ENCODE measurements at regions not wholly inside any gene's neighbourhood (a gene's known extent, or its start where the extent isn't known, plus 50 kb on each side); places are given as distances from the start of the nearest gene placed in this dataset.

DNA sequence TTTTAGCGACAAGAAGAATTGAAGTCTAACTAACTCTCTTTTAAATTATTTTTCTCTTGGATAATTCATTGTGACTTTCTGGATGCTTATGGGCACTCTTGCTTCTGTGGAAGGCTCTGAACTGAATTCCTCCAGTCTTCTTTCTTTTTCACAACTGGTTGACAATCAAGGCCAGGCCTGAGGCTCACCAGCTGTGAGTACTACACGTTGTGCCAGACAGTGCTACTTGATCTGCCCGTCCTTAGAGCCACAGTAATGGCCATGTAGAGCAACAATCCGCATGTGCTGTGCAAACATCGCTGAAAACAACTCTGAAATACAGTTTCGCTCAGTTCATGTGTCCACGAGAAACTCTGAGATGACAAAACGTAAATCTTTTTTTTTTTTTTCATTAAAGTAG is 1336.3 kb upstream of the AGA start:
- DNase-seq (ENCODE audit: low read depth), result no peak

DNA sequence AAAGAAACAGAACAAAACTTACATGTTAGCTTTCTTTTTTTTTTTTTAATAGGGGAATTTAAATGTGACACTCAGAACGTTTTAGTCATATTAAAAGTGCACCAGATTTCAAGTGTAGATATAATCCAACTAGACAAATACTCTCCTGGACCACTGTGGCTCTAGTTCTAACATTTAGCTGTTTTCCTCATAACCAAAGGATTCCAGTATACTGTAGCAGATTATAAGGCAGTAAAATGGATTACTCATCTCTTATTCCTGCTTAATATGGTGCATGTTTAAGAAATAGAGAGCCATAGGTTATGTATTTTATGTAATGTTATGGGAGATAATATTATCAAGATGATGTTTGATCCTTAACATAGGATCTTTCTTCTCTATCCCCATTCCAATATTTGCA is 1339.5 kb upstream of the AGA start:
- H3K4me3 ChIP-seq (ENCODE audit: low read depth, low read length), result no peak overlapping the region
- TF ChIP-seq, protein P1, sequence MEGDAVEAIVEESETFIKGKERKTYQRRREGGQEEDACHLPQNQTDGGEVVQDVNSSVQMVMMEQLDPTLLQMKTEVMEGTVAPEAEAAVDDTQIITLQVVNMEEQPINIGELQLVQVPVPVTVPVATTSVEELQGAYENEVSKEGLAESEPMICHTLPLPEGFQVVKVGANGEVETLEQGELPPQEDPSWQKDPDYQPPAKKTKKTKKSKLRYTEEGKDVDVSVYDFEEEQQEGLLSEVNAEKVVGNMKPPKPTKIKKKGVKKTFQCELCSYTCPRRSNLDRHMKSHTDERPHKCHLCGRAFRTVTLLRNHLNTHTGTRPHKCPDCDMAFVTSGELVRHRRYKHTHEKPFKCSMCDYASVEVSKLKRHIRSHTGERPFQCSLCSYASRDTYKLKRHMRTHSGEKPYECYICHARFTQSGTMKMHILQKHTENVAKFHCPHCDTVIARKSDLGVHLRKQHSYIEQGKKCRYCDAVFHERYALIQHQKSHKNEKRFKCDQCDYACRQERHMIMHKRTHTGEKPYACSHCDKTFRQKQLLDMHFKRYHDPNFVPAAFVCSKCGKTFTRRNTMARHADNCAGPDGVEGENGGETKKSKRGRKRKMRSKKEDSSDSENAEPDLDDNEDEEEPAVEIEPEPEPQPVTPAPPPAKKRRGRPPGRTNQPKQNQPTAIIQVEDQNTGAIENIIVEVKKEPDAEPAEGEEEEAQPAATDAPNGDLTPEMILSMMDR (IDR thresholded peaks at IDR 0.05; ENCODE audit: insufficient read depth, low read depth, low read length), result no peak
- no peak for DNase-seq (ENCODE audit: low read depth)

More for the DNA sequence above, 1336.3 kb upstream of the AGA start:
- H3K4me3 ChIP-seq (ENCODE audit: low read depth, low read length), result no peak overlapping the region
- TF ChIP-seq, protein P1 (IDR thresholded peaks at IDR 0.05; ENCODE audit: insufficient read depth, low read depth, low read length), result no peak

DNA sequence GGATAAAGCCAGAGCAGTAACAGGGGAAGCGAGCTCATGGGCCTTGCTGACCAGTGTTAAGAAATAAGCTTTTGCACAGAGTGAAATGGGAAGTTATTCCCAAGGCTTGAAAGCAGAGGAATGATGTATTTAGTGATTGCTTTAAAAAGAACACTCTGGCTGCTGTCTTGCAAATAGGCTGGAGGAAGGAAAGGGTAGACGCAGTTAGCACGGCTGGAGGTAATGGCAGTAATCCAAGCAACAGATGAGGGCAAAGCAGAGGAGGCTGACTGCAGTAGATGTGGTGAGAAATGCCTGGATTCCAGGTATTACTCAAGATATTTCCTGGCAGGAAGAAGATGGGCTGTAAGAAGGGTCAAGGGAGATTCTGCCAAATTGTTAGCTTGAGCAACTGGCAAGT is 1342.3 kb upstream of the AGA start:
- no peak overlapping the region for H3K4me3 ChIP-seq (ENCODE audit: low read depth, low read length)
- no peak for DNase-seq (ENCODE audit: low read depth)
- TF ChIP-seq, protein P1 (IDR thresholded peaks at IDR 0.05; ENCODE audit: insufficient read depth, low read depth, low read length), result no peak

DNA sequence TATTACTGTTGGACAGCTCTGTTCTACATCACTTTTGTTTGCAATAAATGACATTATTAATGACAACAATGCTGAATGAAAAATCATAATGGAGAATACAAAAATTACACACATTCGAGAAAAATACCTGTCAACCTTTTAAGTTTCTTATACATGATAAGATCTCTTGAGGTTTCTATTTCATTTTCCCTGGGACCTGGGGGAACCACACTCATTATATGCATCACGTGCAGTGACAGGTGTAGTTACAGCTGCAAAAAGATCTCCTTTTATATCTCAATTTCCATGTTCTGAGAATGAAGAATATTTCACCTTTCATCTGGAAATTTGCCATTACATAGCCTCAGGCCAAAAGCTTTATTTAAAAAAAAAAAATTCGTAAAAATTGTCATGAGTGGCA is 1347.0 kb upstream of the AGA start:
- DNase-seq (ENCODE audit: low read depth), result no peak
- H3K4me3 ChIP-seq (ENCODE audit: low read depth, low read length), result no peak overlapping the region
- TF ChIP-seq, protein P1 (IDR thresholded peaks at IDR 0.05; ENCODE audit: insufficient read depth, low read depth, low read length), result no peak

DNA sequence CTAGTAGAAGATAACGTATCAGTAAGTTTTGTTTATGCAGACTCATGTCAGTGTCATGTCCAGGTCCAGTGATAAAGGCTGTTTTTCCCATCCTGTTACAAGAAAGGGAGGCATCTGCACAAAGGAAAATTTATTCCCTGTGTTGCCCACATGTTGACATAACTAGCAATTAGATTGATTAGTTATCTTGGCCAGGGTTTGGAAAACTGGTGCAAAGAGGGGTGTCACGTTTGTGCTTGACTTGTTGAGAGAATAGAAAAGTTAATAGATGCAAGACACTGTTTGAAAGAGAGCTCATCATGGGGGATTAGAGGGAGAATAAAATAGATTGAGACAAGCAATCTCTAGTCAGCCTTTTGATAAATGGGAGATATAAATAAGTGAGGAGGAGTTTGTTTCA is 1357.0 kb upstream of the AGA start:
- DNase-seq (ENCODE audit: low read depth), result no peak
- no peak overlapping the region for H3K4me3 ChIP-seq (ENCODE audit: low read depth, low read length)
- TF ChIP-seq, protein P1 (IDR thresholded peaks at IDR 0.05; ENCODE audit: insufficient read depth, low read depth, low read length), result no peak

DNA sequence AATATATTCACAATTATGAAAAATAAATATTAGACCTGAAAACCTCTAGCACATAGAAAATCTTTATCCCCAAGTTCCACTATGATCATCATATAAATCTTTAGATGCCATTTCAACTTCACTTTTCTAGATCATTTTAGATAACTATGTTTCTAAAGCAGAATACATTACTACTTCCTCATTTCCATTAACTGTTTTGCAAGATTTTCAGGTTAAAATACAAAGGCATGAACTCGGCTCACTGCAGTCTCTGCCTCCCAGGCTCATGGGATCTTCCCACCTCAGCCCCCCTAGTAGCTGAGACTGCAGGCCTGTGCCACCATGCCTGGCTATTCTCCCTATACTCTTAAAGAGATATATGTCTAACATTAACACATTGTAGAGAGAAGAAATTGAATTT is 1365.9 kb upstream of the AGA start:
- H3K4me3 ChIP-seq (ENCODE audit: low read depth, low read length), result no peak overlapping the region
- DNase-seq (ENCODE audit: low read depth), result no peak
- TF ChIP-seq, protein P1 (IDR thresholded peaks at IDR 0.05; ENCODE audit: insufficient read depth, low read depth, low read length), result no peak

DNA sequence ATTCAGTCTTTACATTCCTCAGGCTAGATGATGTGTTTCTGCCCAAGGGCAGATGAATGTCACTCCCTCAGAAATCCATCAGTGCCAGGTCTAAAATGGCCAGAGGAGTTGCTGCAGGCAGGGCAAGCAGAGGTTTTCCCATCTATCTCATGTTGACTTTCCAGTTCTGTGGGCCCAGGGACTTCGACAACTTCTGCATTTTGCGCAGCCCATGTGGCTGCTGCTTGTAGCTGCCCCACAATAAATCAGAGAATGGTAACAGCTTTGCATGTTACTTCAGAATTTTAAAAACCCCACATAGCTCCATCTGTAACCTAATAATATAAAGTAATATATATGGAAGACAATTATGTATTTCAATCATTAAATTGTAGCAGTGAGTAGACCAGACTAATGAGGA is 1367.7 kb upstream of the AGA start:
- TF ChIP-seq, protein P1 (IDR thresholded peaks at IDR 0.05; ENCODE audit: insufficient read depth, low read depth, low read length), result no peak
- no peak overlapping the region for H3K4me3 ChIP-seq (ENCODE audit: low read depth, low read length)
- no peak for DNase-seq (ENCODE audit: low read depth)
